HCT116 (cell line): ENCODE measurements at regions not wholly inside any gene's neighbourhood (a gene's known extent, or its start where the extent isn't known, plus 50 kb on each side); places are given as distances from the start of the nearest gene placed in this dataset.

Experiments
- ATAC-seq: fragments of 200-7000 bp; cut with Tn5 transposase; 2 replicates; pipeline ENCODE4 v1.9.1; 2020; ENCODE audit warnings: mild to moderate bottlenecking, moderate library complexity
- BruUV-seq: library from RNA; stranded (reverse); fragments of 400-500 nt; replicated peaks from 2 replicates; lab custom pipeline; 2021; lab: Mats Ljungman, UMichigan
- CTCF ChIA-PET: fragments of 300-600 bp; sonication (Branson Sonifier 250); formaldehyde crosslinking; loops from one replicate; lab custom pipeline; 2021; ENCODE audit warnings: antibody characterized with exemption; lab: Charles Lee
- POLR2A ChIA-PET: fragments of 300-600, 350-600 bp; sonication (Branson Sonifier 250); formaldehyde crosslinking; loops from one replicate; lab custom pipeline; 2021; ENCODE audit warnings: antibody characterized with exemption; lab: Charles Lee
- RAD21 ChIA-PET, 2 experiments: fragments of 300-600 bp; sonication (Branson Sonifier 250); formaldehyde crosslinking; loops; one replicate each; lab custom pipeline; 2023; ENCODE audit warnings: low total read pairs in 2 of 2; ENCODE audit not compliant: uncharacterized antibody in 2 of 2, unreplicated experiment in 2 of 2, low non-redundant PET in 1 of 2; lab: Charles Lee
- DNase-seq: peaks from one replicate; pipeline ENCODE4 v3.0.0-alpha.2; 2010; ENCODE audit warnings: low read depth, low spot score
- H2AFZ ChIP-seq: fragments of 200-600 bp; shearing (Covaris generic), sonication (generic); 2 replicates; pipeline ENCODE4 v1.6.1; 2017; ENCODE audit warnings: low read depth, mixed run types, mixed read lengths, antibody characterized with exemption, low read length; ENCODE audit not compliant: poor library complexity, severe bottlenecking
- H3K27ac ChIP-seq: 2 replicates; pipeline ENCODE4 v1.5.1; 2012; ENCODE audit warnings: low read depth, low read length
- H3K27me3 ChIP-seq: fragments of 200-600 bp; sonication (generic); 2 replicates; pipeline ENCODE4 v1.6.1; 2016; ENCODE audit warnings: mixed run types, low read length, mixed read lengths; ENCODE audit not compliant: insufficient read depth
- H3K36me3 ChIP-seq, 2 experiments: fragments of 200-500 bp in 1 of 2; fragments of 200-600 bp in 1 of 2; sonication (Bioruptor generic) in 1 of 2; sonication (generic) in 1 of 2; 2 replicates each; pipeline versions ENCODE4 v1.5.1 to v1.6.1; 2014 to 2016; ENCODE audit warnings: low read length in 2 of 2, inconsistent platforms in 1 of 2, mixed read lengths in 1 of 2, mixed run types in 1 of 2; ENCODE audit not compliant: insufficient read depth in 2 of 2, control insufficient read depth in 1 of 2
- H3K4me1 ChIP-seq, 2 experiments: fragments of 200-600 bp in 1 of 2; sonication (generic) in 1 of 2; 2 replicates each; pipeline versions ENCODE4 v1.5.1 to v1.6.1; 2012 to 2017; ENCODE audit warnings: low read length in 2 of 2, inconsistent platforms in 1 of 2, mild to moderate bottlenecking in 1 of 2, mixed read lengths in 1 of 2, mixed run types in 1 of 2, moderate library complexity in 1 of 2; ENCODE audit not compliant: insufficient read depth in 2 of 2, control insufficient read depth in 1 of 2
- H3K4me2 ChIP-seq: fragments of 200-600 bp; sonication (generic); 2 replicates; pipeline ENCODE4 v1.6.1; 2017; ENCODE audit warnings: mixed run types, low read length, mixed read lengths
- H3K4me3 ChIP-seq, 2 experiments: fragments of 200-600 bp in 1 of 2; sonication (generic) in 1 of 2; replicated peaks in 1 of 2; 2 replicates each; pipeline ENCODE4 v1.5.1; 2011 to 2016; ENCODE audit warnings: low read length in 2 of 2, control low read depth in 1 of 2, low read depth in 1 of 2, mild to moderate bottlenecking in 1 of 2, mixed read lengths in 1 of 2, mixed run types in 1 of 2
- H3K79me2 ChIP-seq: fragments of 200-600 bp; sonication (generic); 2 replicates; pipeline ENCODE4 v1.6.1; 2017; ENCODE audit warnings: mild to moderate bottlenecking, mixed run types, low read length, moderate library complexity, mixed read lengths; ENCODE audit not compliant: insufficient read depth
- H3K9ac ChIP-seq: fragments of 200-600 bp; sonication (generic); 2 replicates; pipeline ENCODE4 v1.6.1; 2016; ENCODE audit warnings: low read length, mixed read lengths
- H3K9me2 ChIP-seq: fragments of 200-600 bp; sonication (generic), shearing (Covaris generic); 2 replicates; pipeline ENCODE4 v1.6.1; 2017; ENCODE audit warnings: mixed run types, mild to moderate bottlenecking, moderate library complexity; ENCODE audit not compliant: insufficient read depth
- H3K9me3 ChIP-seq, 2 experiments: fragments of 200-500 bp in 1 of 2; fragments of 200-600 bp in 1 of 2; sonication (Bioruptor generic) in 1 of 2; sonication (generic) in 1 of 2; 2 replicates each; pipeline ENCODE4 v1.6.1; 2014 to 2017; ENCODE audit warnings: low read length in 2 of 2, mixed read lengths in 2 of 2, inconsistent platforms in 1 of 2, low read depth in 1 of 2, mild to moderate bottlenecking in 1 of 2, mixed run types in 1 of 2, moderate library complexity in 1 of 2; ENCODE audit not compliant: control insufficient read depth in 1 of 2, insufficient read depth in 1 of 2
- H4K20me1 ChIP-seq: fragments of 200-600 bp; sonication (generic), shearing (Covaris generic); 2 replicates; pipeline ENCODE4 v1.6.1; 2017; ENCODE audit warnings: mixed run types, mild to moderate bottlenecking, moderate library complexity; ENCODE audit not compliant: insufficient read depth
- ATF3 ChIP-seq: IDR thresholded peaks from 2 replicates; pipeline ENCODE4 v1.6.1; 2012
- CBX3 ChIP-seq: IDR thresholded peaks from 2 replicates; pipeline ENCODE4 v1.6.1; 2012; ENCODE audit warnings: low read depth
- CEBPB ChIP-seq: IDR thresholded peaks from 2 replicates; pipeline ENCODE4 v1.6.1; 2012; ENCODE audit warnings: low read depth
- CTCF ChIP-seq, 3 experiments: fragments of 200-600 bp in 1 of 3; sonication (generic) in 1 of 3; IDR thresholded peaks in 2 of 3; conservative IDR thresholded peaks in 1 of 3; 2 replicates each; pipeline ENCODE4 v1.5.1; 2012 to 2017; ENCODE audit warnings: low read depth in 2 of 3, low read length in 2 of 3, antibody characterized with exemption in 1 of 3, borderline replicate concordance in 1 of 3, control low read depth in 1 of 3, mild to moderate bottlenecking in 1 of 3, mixed read lengths in 1 of 3, mixed run types in 1 of 3, moderate library complexity in 1 of 3; ENCODE audit not compliant: insufficient read depth in 1 of 3
- EZH2phosphoT487 ChIP-seq: fragments of 200-600 bp; IDR thresholded peaks from 2 replicates; pipeline ENCODE4 v1.6.1; 2018; ENCODE audit warnings: antibody characterized with exemption, borderline replicate concordance
- FOSL1 ChIP-seq: IDR thresholded peaks from 2 replicates; pipeline ENCODE4 v1.6.1; 2012; ENCODE audit warnings: low read depth
- JUND ChIP-seq: IDR thresholded peaks from 2 replicates; pipeline ENCODE4 v1.6.1; 2012
- POLR2A ChIP-seq: IDR thresholded peaks from 2 replicates; pipeline ENCODE4 v1.7.0; 2011; ENCODE audit warnings: borderline replicate concordance; ENCODE audit not compliant: insufficient read depth, insufficient read length; ENCODE audit errors: extremely low read depth
- POLR2AphosphoS5 ChIP-seq: IDR thresholded peaks from 2 replicates; pipeline ENCODE4 v1.6.1; 2011; ENCODE audit warnings: mild to moderate bottlenecking, low read depth, low read length, moderate library complexity
- RAD21 ChIP-seq: IDR thresholded peaks from 2 replicates; pipeline ENCODE4 v1.6.1; 2012; ENCODE audit warnings: low read depth, mild to moderate bottlenecking
- TCF7L2 ChIP-seq: IDR thresholded peaks from 2 replicates; pipeline ENCODE4 v1.7.0; 2011; ENCODE audit warnings: borderline replicate concordance, inconsistent platforms; ENCODE audit not compliant: insufficient read depth, insufficient read length; ENCODE audit errors: extremely low read depth
- YY1 ChIP-seq: IDR thresholded peaks from 2 replicates; pipeline ENCODE4 v1.6.1; 2011; ENCODE audit warnings: low read length, low read depth, moderate library complexity, mild to moderate bottlenecking; ENCODE audit not compliant: insufficient replicate concordance; ENCODE audit errors: extremely low read depth
- ZBTB33 ChIP-seq: IDR thresholded peaks from 2 replicates; pipeline ENCODE4 v1.6.1; 2011; ENCODE audit warnings: mild to moderate bottlenecking, low read length, moderate library complexity; ENCODE audit not compliant: insufficient replicate concordance; ENCODE audit errors: extremely low read depth
- ZNF274 ChIP-seq: fragments of 200-500 bp; sonication (Bioruptor generic); IDR thresholded peaks from 2 replicates; pipeline ENCODE4 v1.6.1; 2014; ENCODE audit warnings: mild to moderate bottlenecking, low read depth, low read length, inconsistent platforms
- intact Hi-C: fragments of 100-400 bp; cut with micrococcal nuclease; formaldehyde crosslinking; loops from 2 replicates; pipeline ENCODE4 v1.10.0; 2022

GRCh38 chr4:28225050-28225449 lies 1364.4 kb downstream of the STIM2 start:
- Histone ChIP-seq H3K9ac (no peak overlapping the region), H3K4me2 (no peak overlapping the region), H2AFZ (no peak overlapping the region), H3K27me3 (no peaks in the 10 kb centered on the region), H3K27ac (no peak overlapping the region), H3K9me2 (no peaks in the 10 kb centered on the region), H3K4me1 (no peaks in the 10 kb centered on the region), H3K9me3 (no peaks in the 10 kb centered on the region), H3K79me2 (no peaks in the 10 kb centered on the region), H4K20me1 (no peaks in the 10 kb centered on the region), H3K4me3 (no peak overlapping the region), H3K36me3 (no peaks in the 10 kb centered on the region)
- TF ChIP-seq RAD21 = peak; percentile 68
- no peak for TF ChIP-seq POLR2A
- peak; percentile 14 to 53 (median 30); a peak in 3 of 6 replicates for TF ChIP-seq CTCF (IDR thresholded peaks at IDR 0.05 in 2 of 3, conservative IDR thresholded peaks at IDR 0.05 in 1 of 3; ENCODE audit: borderline replicate concordance in 1 of 3, insufficient read depth in 1 of 3, low read depth in 2 of 3, low read length in 2 of 3)
- TF ChIP-seq FOSL1 = no peak
- CTCF ChIA-PET = interaction anchor here (0.7 to 1.6 kb wide), 2 partner anchors 461 to 541 kb away, joined by 4 read pairs; no protein-coding TSS in a partner anchor
- POLR2A ChIA-PET = no interaction called here
- RAD21 ChIA-PET = no interaction called here
- BruUV-seq = no TSS peak
- intact Hi-C loops = no loop called here
- peak; percentile 8 for DNase-seq
- peak; percentile 83 for ATAC-seq

- H3K27ac ChIP-seq = no peak overlapping the region
- no peaks in the 10 kb centered on the region for H3K9me2 ChIP-seq
- H3K9ac ChIP-seq = no peak overlapping the region
- POLR2A ChIA-PET = no interaction called here
- DNase-seq (no peak), ATAC-seq (no peak)
- H3K9me3 ChIP-seq = no peaks in the 10 kb centered on the region
- H3K4me2 ChIP-seq = no peak overlapping the region
- no peak overlapping the region for H2AFZ ChIP-seq
- H3K27me3 ChIP-seq = no peaks in the 10 kb centered on the region
- H3K36me3 ChIP-seq = no peaks in the 10 kb centered on the region
- RAD21 ChIA-PET = no interaction called here
- no peak overlapping the region for H3K4me3 ChIP-seq
- no peaks in the 10 kb centered on the region for H3K4me1 ChIP-seq
- no TSS peak for BruUV-seq
- CTCF ChIA-PET = interaction anchor here (1.6 kb wide), 1 partner anchor 541 kb away, joined by 4 read pairs; no protein-coding TSS in a partner anchor
- H3K79me2 ChIP-seq = no peaks in the 10 kb centered on the region
- no peaks in the 10 kb centered on the region for H4K20me1 ChIP-seq
- intact Hi-C loops = no loop called here
- no peak for TF ChIP-seq ZBTB33
- TF ChIP-seq RAD21 = no peak
- no peak for TF ChIP-seq ATF3
- TF ChIP-seq CBX3 = no peak
- no peak for TF ChIP-seq CEBPB
- TF ChIP-seq YY1 = no peak
- TF ChIP-seq EZH2phosphoT487 = no peak
- TF ChIP-seq TCF7L2 = no peak
- no peak for TF ChIP-seq ZNF274
- TF ChIP-seq JUND = no peak
- no peak for TF ChIP-seq POLR2AphosphoS5
These were observed 1365.2 kb downstream of the STIM2 start for GRCh38 chr4:28225689-28226353.
